Stimulated activated CD8-positive, alpha-beta memory T cell treated with anti-CD3 and anti-CD28 coated beads, Interleukin-4, amount 100 ng/mL, for 24 hours (primary cell): ENCODE measurements at regions not wholly inside any gene's neighbourhood (a gene's known extent, or its start where the extent isn't known, plus 50 kb on each side); places are given as distances from the start of the nearest gene placed in this dataset.

Experiments
- DNase-seq: peaks from one replicate; pipeline ENCODE4 v3.0.0-alpha.2; 2020; ENCODE audit warnings: low read depth

DNA sequence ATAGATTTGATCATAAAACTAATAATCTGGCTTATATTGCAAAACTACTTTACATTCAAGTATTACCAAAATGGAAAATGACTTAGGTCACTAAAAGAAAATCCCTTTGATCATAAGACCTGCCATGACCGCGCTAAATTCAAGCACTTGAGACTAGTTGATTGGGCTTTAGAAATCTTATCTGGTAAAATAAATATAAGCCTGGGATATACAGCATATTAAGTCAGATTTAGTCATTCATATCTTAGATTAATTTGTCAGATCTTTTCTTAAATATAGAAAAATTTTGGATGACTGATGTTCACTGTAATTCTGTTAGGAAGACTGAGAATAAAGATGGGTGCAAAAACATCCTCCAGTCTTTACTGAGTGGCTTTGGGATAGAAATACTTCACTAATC lies 450.0 kb downstream of the HTR7 start:
- DNase-seq, result no peak

DNA sequence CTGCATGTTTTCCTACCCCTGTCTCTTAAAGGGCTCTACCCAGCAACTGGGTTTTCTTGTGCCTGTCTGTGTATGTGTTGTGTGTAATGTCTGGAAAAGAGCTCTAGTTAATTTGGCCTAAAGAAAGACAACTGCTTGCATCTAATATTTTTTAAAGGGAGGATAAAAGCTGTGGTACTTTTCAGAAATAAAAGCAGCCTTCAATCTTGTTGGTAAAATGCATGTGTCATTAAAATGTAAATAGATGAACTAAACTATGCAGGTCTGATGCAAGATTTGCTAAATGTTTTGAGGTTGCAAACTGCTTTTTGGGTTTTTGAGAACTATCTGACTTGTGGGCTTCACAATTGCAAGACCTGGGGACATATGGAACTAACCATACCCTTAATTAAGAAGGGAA lies 445.3 kb downstream of the HTR7 start:
- no peak for DNase-seq

DNA sequence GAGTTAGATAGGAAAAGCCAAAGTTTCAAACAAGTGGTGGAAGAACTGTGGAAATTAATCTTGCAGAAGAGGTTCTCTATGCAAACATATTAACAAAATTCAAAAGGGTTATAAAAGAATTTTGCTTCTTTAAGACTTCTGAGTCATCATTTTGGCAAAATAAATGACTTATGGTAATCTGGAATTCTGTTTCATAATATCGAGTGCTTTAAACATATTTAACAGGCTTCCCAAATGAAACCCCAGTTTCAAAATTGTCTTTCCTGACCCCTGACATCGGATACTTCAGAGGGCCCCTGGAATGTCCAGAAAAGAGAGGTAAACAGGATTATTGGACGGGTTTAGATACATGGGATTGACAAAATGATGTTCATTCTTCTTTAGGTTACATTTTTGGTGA lies 444.6 kb downstream of the HTR7 start:
- no peak for DNase-seq

DNA sequence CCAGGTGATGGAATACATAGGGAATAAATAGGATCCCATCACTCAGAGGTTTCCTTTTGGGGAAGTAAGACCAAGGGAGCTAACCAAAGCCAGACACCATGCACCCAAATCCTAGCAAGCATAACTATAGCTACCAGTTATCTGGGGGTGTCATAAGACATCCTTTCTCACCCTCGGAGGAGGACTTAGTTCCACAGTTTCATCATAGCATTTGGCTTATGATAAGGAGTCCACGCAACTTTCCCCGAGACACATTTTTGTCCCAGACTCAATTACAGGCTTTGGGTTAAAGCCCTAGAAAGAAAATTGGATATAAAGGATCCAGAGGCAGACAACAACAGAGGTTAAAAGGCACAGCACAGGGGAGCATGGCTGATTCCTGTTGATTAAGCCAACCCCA lies 442.9 kb downstream of the HTR7 start:
- no peak for DNase-seq

DNA sequence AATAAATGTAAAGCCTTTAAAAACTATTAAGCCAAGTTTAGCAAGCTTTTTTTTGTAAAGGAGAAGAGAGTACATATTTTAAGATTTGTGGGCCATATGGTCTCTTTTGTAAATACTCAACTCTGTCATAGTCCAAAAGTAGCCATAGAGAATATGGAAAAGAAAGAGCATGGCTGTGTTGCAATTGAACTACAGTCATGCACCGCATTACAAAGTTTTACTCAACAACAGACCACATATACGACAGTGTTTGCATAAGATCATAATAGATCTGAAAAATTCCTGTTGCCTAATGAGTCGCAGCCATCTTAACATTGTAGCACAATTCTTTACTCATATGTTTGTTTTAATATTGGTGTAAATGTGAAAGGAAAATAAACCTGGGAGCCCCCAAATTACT lies 440.8 kb downstream of the HTR7 start:
- no peak for DNase-seq

DNA sequence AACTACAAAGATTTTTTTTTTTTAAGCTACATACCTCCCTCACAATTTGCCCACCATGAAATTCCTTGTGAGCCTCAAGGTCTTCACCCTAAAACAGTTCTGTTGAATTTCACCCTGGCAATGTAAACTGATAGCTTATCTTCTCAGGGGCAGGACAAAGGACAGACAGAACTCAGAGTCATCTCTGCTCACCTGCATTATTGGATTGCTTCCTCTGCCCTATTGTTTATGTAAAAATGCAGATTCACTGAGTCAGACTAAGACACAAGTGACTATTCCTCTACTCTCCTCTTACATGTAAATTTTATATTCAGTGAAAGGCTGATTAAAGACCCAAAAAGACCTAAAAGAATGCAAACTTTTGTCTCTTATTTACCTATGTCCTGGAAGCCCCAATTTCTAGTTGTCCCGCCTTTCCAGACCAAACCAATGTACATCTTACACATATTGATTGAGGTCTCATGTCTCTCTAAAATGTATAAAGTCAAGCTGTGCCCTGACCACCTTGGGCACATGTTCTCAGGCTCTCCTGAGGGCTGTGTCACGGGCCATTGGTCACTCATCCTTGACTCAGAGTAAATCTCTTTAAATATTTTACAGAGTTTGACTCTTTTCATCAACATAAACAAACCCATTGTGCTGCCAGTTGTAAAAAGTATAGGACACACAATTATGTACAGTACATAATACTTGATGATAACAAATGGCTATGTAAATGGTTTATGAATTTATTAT lies 440.2 kb downstream of the HTR7 start:
- DNase-seq, result no peak

DNA sequence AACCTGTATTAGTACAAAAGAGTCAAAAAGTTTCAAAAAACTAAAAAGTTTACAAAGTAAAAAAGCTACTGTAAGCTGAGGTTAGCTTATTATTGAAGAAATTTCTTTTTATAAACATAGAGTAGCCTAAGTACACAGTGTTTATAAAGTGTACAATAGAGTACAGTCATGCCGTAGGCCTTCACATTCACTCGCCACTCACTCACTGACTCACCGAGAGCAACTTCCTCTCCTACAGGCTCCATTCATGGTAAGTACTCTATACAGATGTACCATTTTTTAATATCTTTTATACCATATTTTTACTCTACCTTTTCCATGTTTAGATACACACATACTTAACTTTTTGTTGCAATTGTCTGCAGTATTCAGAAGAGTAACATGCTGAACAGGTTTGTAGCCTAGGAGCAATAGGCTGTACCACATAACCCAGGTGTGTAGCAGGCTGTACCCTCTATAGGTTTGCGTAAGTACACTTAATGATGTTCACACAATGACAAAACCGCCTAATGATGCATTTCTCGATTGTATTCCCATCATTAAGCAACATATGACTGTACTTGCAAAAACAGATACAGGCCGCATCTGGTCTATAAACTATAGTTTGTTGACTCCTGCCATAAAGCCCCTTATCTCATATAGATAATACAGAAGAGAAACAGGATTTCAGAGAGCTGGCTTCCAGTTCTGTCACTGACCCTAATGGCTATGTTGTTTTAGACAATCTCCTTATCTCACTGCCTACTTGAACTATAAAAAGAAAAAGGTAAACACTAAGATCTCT lies 438.8 kb downstream of the HTR7 start:
- no peak for DNase-seq

DNA sequence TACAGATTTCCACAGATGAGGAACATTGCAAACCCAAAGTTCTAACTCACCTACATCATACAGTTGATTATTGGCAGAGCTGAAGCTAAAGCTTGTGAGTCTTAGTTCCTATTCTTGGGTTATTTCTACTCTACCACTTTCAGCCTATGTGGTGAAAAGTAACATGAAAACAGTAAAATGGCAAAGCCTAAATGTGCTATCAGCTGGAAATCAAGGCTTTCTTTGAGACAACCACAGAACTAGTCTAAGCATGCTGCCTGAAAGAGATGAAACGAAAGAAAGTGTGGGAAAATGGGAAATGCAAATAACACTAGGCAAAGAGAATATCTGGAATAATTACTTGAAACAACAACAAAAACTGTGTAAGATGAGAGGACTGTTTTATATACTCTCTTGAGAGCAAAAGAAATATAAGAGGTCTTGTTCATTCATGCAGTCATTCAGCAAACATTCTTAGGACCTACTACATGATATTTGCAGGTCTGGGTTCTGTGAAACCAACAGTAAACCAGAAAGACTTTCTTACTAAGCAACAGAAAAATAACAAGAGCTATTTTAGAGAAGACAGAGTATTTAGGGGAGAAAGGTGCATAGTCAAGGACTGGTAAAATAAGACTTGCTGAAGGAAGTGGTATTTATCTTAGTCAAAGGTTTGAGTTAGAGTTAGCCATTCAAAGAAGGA lies 437.1 kb downstream of the HTR7 start:
- DNase-seq, result no peak

DNA sequence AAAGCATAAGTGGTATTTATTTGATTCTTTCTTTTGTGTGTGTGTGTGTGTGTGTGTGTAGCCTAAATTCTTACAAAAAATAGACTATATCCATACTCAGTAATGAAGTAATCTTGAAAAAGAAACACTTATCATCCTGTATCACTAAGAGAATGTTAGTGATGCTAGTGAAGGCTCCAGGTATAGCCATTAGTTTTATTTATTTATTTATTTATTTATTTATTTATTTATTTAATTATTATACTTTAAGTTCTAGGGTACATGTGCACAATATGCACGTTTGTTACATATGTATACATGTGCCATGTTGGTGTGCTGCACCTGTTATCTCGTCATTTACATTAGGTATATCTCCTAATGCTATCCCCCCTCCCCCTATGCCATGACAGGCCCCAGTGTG lies 436.0 kb downstream of the HTR7 start:
- DNase-seq, result no peak

DNA sequence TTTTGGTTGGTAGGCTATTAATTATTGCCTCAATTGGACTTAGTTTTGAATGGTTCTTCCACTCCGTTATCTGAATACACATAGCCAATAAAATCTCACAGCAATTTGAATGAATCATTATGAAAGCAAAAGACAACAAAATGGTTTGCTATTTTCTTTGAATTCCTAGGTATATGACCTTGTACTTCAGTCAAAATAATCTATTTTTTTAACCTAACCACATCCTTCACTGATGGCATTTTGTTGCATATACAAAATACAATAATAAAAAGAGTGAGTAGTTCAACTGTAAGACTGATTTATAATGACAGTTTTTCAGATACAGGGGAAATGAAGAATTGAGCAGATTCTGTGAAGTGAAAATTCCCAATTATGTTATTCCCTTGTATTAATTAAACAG lies 433.1 kb downstream of the HTR7 start:
- DNase-seq, result no peak

DNA sequence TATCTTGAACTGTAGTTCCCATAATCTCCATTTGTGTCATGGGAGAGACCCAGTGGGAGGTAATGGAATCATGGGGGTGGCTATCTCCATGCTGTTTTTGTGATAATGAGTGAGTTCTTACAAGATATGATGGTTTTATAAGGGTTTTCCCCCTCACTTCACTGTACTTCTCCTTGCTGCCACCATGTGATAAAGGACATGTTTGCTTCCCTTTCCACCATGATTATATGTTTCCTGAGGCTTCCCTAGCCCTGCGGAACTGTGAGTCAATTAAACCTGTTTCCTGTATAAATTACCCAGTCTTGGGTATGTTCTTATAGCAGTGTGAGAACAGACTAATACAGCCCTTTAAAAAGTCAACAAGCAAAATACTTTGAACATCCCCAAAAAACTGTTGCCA lies 427.7 kb downstream of the HTR7 start:
- DNase-seq, result no peak

DNA sequence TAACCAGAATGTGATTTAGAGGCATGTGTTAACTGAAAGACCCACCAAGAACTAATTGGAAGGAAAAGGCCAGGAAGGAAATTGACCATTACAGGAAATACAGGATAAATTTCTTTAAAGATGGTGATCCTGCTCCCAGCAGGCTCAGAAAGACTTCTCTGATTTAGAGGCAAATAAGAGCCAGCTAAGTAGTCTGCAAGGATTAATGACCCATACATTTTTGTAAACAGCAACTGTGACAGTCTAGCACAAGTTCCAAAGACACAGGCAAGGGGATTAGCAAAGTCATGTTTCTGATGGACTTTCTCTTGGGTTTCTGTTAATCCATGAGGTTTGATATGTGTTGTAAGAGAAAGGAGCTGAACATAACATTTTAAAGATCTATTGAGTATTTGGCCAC lies 425.0 kb downstream of the HTR7 start:
- DNase-seq, result no peak

DNA sequence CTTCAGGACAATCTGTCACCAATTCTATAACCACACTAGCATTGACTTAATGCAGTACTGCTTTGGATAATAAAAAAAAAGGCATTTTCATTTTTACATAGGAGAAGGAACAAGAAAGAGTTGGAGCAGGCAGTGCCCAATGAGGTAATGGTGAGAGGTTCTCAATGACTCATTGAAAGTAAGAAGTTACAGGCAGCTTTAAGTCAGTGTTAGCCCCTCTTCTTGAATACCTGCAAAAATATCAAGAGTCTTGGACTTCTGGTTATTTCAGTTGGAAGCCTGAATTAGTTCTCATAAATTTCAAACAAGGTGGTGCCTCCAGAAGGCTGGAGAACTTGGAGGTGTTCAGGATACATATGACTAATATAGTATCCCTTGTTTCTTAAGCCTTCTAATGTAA lies 422.5 kb downstream of the HTR7 start:
- no peak for DNase-seq

DNA sequence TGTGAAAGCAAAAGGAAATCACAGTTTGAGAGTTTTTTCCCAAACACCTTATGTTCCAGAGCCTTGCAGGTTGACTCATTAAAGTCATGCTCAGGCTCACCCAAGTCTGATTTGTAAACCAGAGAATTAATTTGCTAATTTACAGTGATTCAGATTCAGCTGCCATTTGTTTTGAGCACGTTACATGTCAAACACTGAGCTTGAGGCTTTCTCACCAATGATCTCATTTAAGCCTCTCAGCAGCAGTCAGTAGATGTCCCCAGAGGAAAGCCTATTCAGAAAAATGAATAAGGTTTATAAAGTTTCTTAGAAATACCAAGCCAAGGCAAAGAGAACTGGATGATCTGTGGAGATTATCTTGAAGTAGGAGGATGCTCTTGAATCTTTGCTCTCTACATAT lies 420.4 kb downstream of the HTR7 start:
- no peak for DNase-seq

DNA sequence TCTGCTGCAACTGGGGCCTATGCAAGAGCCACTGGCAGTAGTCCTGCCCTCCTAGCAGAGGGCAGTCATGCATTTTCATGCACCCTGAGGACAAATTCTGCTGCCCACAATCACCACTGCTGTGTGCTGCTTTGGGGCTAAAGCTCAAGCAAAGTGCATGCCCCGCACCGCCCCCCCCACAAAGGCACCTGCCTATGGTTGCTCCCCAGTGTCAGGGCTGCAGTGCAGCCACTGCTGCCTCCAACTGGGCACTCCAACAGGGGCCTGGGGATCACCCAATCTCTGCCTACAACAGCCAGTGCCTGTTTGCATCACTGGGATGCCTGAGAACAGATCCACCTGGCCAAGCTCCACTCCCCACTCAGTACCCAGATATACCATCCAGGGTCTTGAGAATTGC lies 417.0 kb downstream of the HTR7 start:
- DNase-seq, result no peak

DNA sequence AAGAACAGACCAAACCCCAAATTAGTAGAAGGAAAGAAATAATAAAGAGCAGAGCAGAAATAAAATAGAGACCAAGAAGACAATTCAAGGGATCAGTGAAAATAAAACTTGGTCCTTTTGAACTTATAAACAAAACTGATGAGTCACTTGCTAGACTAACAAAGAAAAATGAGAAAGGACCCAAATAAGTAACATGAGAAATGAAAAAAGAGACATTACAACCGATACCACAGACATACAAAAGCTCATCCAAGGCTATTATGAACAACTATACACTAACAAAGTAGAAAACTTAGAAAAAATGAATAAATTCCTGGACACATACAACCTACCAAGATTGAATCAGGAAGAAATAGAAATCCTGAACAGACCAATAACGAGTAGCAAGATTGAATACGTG lies 414.5 kb downstream of the HTR7 start:
- no peak for DNase-seq

DNA sequence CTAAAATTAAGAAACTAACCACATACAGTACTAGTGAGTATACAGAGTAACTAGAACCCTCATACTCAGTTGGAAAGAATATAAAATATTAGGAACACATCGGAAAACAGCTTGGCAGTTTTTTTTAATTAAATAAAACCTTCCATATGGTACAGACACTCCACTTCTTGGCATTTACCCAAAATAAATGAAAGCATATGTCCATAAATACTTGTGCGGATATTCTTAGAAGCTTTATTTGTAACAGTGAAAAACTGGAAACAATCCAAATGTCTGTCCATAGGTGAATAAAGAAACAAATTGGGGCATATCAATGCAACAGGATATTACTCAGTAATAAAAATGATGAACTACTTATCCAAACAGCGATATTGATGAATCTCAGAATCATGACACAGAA lies 410.0 kb downstream of the HTR7 start:
- DNase-seq, result no peak

DNA sequence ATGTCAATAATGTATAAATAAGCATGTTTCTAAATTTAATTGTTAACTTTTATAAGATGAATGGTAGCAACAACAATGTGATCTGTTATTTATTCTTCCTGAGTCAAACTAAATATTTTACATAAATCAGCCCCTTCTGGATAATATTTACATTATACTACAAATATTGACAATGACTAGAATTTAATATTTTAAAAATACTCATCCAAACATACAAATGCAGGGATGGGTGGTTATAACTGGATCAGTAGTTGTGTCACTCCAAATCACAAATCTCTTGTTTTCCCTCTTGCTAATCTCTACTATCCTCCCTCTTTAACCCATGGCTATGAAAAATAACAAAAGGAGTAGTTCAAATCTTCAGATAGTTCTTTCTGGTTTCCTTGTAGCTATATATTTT lies 407.0 kb downstream of the HTR7 start:
- no peak for DNase-seq

DNA sequence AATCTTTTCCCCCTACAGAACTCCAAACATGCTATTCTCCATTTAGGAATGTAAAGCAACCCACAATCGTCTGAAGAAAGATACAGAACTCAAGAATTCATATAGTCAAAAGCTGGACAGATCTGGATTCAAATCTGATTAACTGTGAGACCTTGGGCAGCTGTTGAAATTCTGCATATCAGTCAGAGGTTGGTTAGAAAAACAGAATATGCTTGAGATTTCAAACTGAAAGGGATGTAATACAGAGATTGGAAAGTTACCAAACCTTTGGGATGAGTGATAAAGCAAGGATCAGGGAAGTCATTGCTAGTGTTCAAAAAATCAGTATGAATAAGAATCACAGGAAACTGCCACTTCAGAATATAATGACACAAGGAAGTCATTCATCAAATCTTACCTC lies 406.6 kb downstream of the HTR7 start:
- no peak for DNase-seq

DNA sequence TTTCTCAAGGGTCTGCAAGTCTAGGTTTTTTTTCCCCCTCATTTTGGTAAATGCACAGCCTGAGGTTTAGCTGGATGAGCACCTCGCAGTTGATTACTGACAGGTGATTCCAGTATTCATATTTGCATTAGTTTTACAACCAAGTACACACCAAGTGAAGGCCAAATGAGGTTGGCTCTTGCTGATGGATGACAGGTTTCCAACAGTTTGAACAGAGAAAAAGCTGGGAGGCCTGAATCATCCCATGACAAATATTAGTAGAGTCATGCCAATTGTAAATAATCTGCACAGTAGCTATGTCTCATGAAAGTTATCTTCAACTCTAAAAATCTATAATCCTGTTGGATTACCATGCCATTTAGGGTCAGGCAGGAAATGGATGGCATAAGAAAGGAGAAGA lies 399.8 kb downstream of the HTR7 start:
- DNase-seq, result no peak

DNA sequence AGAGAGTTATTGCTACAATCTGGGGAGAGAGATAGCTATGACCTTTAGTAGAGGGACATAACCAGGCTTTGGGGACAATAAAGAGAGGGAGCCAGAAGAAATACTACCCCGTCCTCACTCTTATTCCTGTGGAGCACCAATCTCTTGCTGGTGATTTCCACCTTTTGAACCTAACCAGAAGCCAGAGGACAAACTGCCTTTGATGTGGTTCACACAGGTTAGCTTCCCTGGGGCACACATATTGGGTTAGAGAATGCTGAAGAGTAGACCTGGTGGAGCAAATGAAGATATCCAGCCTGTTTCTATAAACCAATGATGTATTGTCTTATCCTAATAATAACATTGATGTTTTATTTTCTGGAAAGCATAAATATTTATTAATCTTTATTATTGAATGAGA lies 399.3 kb downstream of the HTR7 start:
- DNase-seq, result no peak

DNA sequence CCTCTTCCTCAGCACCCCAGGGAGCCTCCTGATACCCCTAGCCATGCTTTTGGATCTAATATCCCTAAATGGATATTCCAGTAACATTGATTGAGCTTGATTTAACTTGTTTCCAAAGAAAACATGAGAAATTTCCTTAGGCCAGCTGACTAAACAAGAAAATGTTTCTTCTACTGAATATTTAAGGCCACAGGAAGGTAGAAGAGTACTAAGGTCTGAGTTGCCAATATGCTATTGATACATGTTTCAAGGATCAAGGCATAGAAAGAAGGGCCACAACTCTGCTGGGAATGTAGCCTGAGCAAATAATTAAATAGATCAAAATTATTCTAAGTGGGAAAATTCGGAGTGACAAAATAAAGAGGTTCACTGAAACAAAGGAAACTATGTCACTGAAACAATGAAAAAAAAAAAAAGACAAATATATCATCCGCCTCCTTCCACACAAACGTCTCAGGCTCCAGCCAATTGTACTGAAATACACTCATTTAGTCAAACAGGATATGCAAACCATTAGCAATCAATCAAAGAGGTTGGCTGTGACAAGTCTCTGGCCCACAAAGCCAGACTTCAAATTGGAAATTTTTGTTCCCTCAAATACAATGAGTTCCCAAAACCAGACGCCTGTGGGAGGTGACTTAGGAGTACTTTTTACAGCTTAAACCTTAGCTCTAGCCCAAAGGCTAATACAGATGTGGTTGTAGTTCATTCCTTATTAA lies 396.2 kb downstream of the HTR7 start:
- no peak for DNase-seq
